Activated effector memory CD4-positive, alpha-beta T cell treated with Interleukin-2 at 50 U/mL for 16 hours (primary cell): ENCODE measurements at regions not wholly inside any gene's neighbourhood (a gene's known extent, or its start where the extent isn't known, plus 50 kb on each side); places are given as distances from the start of the nearest gene placed in this dataset.
"Not testable (repeated sequence)": the region's sequence is repeated elsewhere in the genome, so short reads cannot be mapped to it uniquely, and the experiment has no call there.

Experiments
- DNase-seq: peaks from one replicate; pipeline ENCODE4 v3.0.0-alpha.2; 2020

GRCh38 chr3:106276151-106276550, 407.3 kb upstream of the CBLB start:
- DNase-seq = no peak

- DNase-seq = no peak
Observed at GRCh38 chr3:106276755-106277612, 408.2 kb upstream of the CBLB start.

- DNase-seq = no peak
Observed at GRCh38 chr3:106277731-106278130, 408.9 kb upstream of the CBLB start.

- no peak for DNase-seq
Observed at GRCh38 chr3:106281221-106281620, 412.4 kb upstream of the CBLB start.

- DNase-seq = no peak
Observed at GRCh38 chr3:106282943-106283342, 414.1 kb upstream of the CBLB start.

GRCh38 chr3:106288781-106289180, 420.0 kb upstream of the CBLB start:
- DNase-seq = no peak

GRCh38 chr3:106290304-106290997, 421.6 kb upstream of the CBLB start:
- no peak for DNase-seq

GRCh38 chr3:106293161-106293560, 424.3 kb upstream of the CBLB start:
- DNase-seq = no peak

GRCh38 chr3:106294121-106294520, 425.3 kb upstream of the CBLB start:
- DNase-seq = no peak

- DNase-seq = no peak
Observed at GRCh38 chr3:106296062-106296461, 427.2 kb upstream of the CBLB start.

- DNase-seq = no peak
Observed at GRCh38 chr3:106299300-106300098, 430.7 kb upstream of the CBLB start.

- DNase-seq = no peak
Observed at GRCh38 chr3:106302451-106303221, 433.8 kb upstream of the CBLB start.

- DNase-seq = no peak
Observed at GRCh38 chr3:106303766-106304165, 435.0 kb upstream of the CBLB start.

- no peak for DNase-seq
Observed at GRCh38 chr3:106305127-106305526, 436.3 kb upstream of the CBLB start.

- DNase-seq = no peak
Observed at GRCh38 chr3:106305882-106306435, 437.1 kb upstream of the CBLB start.

GRCh38 chr3:106309274-106309673, 440.5 kb upstream of the CBLB start:
- DNase-seq = no peak

- not testable (repeated sequence) for DNase-seq
Observed at GRCh38 chr3:106309798-106310197, 441.0 kb upstream of the CBLB start.

GRCh38 chr3:106317141-106318055, 448.6 kb upstream of the CBLB start:
- no peak for DNase-seq

GRCh38 chr3:106321438-106321837, 452.6 kb upstream of the CBLB start:
- DNase-seq = not testable (repeated sequence)

GRCh38 chr3:106323586-106323985, 454.8 kb upstream of the CBLB start:
- no peak for DNase-seq
